Mesothelial cell of epicardium (in vitro differentiated cells): ENCODE measurements at regions not wholly inside any gene's neighbourhood (a gene's known extent, or its start where the extent isn't known, plus 50 kb on each side); places are given as distances from the start of the nearest gene placed in this dataset.
"Not testable (repeated sequence)": the region's sequence is repeated elsewhere in the genome, so short reads cannot be mapped to it uniquely, and the experiment has no call there.

Experiments used
- DNase-seq, 2 experiments: peaks; one replicate each; pipeline ENCODE4 v3.0.0; 2021; ENCODE audit warnings: low spot score in 2 of 2; ENCODE audit not compliant: unreplicated experiment in 2 of 2
- H3K27ac Mint-ChIP-seq: 2 replicates; pipeline ENCODE4 v1.8.0; 2021; ENCODE audit warnings: mixed read lengths
- H3K27me3 Mint-ChIP-seq: 2 replicates; pipeline ENCODE4 v1.8.0; 2021; ENCODE audit warnings: low read depth, mixed read lengths
- H3K36me3 Mint-ChIP-seq: 2 replicates; pipeline ENCODE4 v1.8.0; 2021; ENCODE audit warnings: mixed read lengths
- H3K4me1 Mint-ChIP-seq: 2 replicates; pipeline ENCODE4 v1.8.0; 2021; ENCODE audit warnings: mixed read lengths
- H3K4me3 Mint-ChIP-seq: 2 replicates; pipeline ENCODE4 v1.8.0; 2021; ENCODE audit warnings: mild to moderate bottlenecking, moderate library complexity, mixed read lengths
- H3K9me3 Mint-ChIP-seq: 2 replicates; pipeline ENCODE4 v1.8.0; 2021; ENCODE audit warnings: mixed read lengths
- TF ChIP-seq, protein P1 (sequence below): fragments of 200-600 bp; sonication (generic); IDR thresholded peaks from one replicate; pipeline ENCODE4 v1.5.0; 2021; ENCODE audit warnings: antibody characterized with exemption; ENCODE audit not compliant: unreplicated experiment

GRCh38 chr7:52565974-52566373 is 469.5 kb upstream of the POM121L12 start:
- peaks cover 3% of the 10 kb centered on the region for H3K9me3 Mint-ChIP-seq
- H3K36me3 Mint-ChIP-seq, result no peaks in the 10 kb centered on the region
- peaks cover 7% of the 10 kb centered on the region for H3K4me1 Mint-ChIP-seq
- TF ChIP-seq, protein P1, sequence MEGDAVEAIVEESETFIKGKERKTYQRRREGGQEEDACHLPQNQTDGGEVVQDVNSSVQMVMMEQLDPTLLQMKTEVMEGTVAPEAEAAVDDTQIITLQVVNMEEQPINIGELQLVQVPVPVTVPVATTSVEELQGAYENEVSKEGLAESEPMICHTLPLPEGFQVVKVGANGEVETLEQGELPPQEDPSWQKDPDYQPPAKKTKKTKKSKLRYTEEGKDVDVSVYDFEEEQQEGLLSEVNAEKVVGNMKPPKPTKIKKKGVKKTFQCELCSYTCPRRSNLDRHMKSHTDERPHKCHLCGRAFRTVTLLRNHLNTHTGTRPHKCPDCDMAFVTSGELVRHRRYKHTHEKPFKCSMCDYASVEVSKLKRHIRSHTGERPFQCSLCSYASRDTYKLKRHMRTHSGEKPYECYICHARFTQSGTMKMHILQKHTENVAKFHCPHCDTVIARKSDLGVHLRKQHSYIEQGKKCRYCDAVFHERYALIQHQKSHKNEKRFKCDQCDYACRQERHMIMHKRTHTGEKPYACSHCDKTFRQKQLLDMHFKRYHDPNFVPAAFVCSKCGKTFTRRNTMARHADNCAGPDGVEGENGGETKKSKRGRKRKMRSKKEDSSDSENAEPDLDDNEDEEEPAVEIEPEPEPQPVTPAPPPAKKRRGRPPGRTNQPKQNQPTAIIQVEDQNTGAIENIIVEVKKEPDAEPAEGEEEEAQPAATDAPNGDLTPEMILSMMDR, result no peak
- H3K27me3 Mint-ChIP-seq, result no peaks in the 10 kb centered on the region
- H3K27ac Mint-ChIP-seq, result peak overlapping the region; percentile 11
- no peak overlapping the region for H3K4me3 Mint-ChIP-seq
- DNase-seq, result no peak

DNA sequence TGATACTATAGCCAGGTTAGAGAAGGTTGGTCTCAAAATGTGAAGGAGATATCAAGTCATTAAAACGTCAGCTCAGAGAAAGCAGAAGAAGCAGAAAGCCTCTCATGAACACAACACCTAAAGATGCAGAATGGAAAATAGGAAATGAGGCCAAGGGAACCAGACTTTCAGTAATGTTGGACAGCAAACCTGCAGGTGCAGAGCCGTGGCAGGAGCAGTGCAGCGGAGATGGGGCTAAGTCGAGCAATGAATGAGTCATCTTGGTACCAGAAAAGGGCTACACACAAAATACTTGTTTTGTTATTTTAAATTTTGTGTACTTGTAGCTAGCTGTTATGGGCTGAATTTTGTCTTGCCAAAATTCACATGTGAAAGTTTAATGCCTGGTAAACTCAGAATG is 479.6 kb upstream of the POM121L12 start:
- Mint-ChIP-seq H3K27me3 (no peaks in the 10 kb centered on the region), H3K4me3 (no peak overlapping the region), H3K27ac (no peak overlapping the region), H3K36me3 (no peaks in the 10 kb centered on the region), H3K4me1 (no peaks in the 10 kb centered on the region), H3K9me3 (peaks cover 6% of the 10 kb centered on the region)
- TF ChIP-seq, protein P1, result no peak
- no peak for DNase-seq

- Mint-ChIP-seq H3K27me3 (no peaks in the 10 kb centered on the region), H3K4me1 (peaks cover 2% of the 10 kb centered on the region), H3K36me3 (no peaks in the 10 kb centered on the region), H3K9me3 (peaks cover 13% of the 10 kb centered on the region), H3K27ac (no peak overlapping the region), H3K4me3 (no peak overlapping the region)
- no peak for DNase-seq
- TF ChIP-seq, protein P1, result no peak
Observed at GRCh38 chr7:52547308-52547910, 488.0 kb upstream of the POM121L12 start.

- H3K4me3 Mint-ChIP-seq, H3K4me1 Mint-ChIP-seq, H3K27me3 Mint-ChIP-seq, DNase-seq, H3K27ac Mint-ChIP-seq, H3K36me3 Mint-ChIP-seq: not testable (repeated sequence)
- H3K9me3 Mint-ChIP-seq, result peaks cover 29% of the 10 kb centered on the region
Observed at GRCh38 chr7:52541198-52541765, 494.2 kb upstream of the POM121L12 start.

DNA sequence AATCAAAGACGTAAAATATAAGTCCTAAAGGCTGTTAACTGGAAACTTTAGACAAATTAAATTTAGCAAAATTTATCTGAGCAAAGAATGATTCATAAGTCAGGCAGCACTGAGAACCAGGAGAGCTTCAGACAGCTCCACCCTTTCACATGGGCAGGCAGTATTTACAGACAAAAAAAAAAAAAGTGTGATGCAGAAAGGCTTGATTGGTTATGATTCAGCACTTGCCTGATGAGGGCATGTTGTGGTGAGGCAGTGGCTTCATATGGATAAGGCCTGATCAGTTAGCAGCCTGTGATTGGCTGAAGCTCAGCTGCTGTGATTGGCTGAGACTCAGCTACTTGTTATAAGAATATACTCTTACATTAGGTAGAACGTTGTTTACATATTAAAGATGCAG is 495.4 kb upstream of the POM121L12 start:
- Mint-ChIP-seq H3K36me3 (peaks cover 3% of the 10 kb centered on the region), H3K27me3 (no peaks in the 10 kb centered on the region), H3K27ac (no peak overlapping the region), H3K9me3 (peaks cover 29% of the 10 kb centered on the region), H3K4me1 (peaks cover 3% of the 10 kb centered on the region), H3K4me3 (no peak overlapping the region)
- TF ChIP-seq, protein P1, result no peak
- no peak for DNase-seq

GRCh38 chr7:52539414-52539813 is 496.0 kb upstream of the POM121L12 start:
- H3K4me1 Mint-ChIP-seq, result peaks cover 3% of the 10 kb centered on the region
- TF ChIP-seq, protein P1, result no peak
- DNase-seq, result no peak
- peaks cover 3% of the 10 kb centered on the region for H3K36me3 Mint-ChIP-seq
- no peak overlapping the region for H3K27ac Mint-ChIP-seq
- peaks cover 29% of the 10 kb centered on the region for H3K9me3 Mint-ChIP-seq
- H3K27me3 Mint-ChIP-seq, result no peaks in the 10 kb centered on the region
- no peak overlapping the region for H3K4me3 Mint-ChIP-seq
